Activated CD8-positive, alpha-beta memory T cell treated with anti-CD3 and anti-CD28 coated beads, Interleukin-2, amount 10 ng/mL, durations not matched to agents 7 days and 5 days (primary cell): ENCODE measurements at regions not wholly inside any gene's neighbourhood (a gene's known extent, or its start where the extent isn't known, plus 50 kb on each side); places are given as distances from the start of the nearest gene placed in this dataset.

Experiments
- ATAC-seq: fragments of 150-1000 bp; cut with Tn5 transposase; one replicate; pipeline ENCODE4 v1.10.0; 2021; ENCODE audit warnings: moderate library complexity
- CTCF ChIA-PET: fragments of 350-600 bp; sonication (Branson Sonifier 250); formaldehyde crosslinking; loops from one replicate; lab custom pipeline; 2021; ENCODE audit warnings: antibody characterized with exemption; lab: Charles Lee
- DNase-seq: peaks from one replicate; pipeline ENCODE4 v3.0.0-alpha.2; 2020
- H3K27ac Mint-ChIP-seq: one replicate; pipeline ENCODE4 v1.8.0; 2021; ENCODE audit warnings: mild to moderate bottlenecking, mixed read lengths
- H3K27me3 Mint-ChIP-seq: one replicate; pipeline ENCODE4 v1.8.0; 2021; ENCODE audit warnings: mixed read lengths
- H3K36me3 Mint-ChIP-seq: one replicate; pipeline ENCODE4 v1.8.0; 2021; ENCODE audit warnings: mild to moderate bottlenecking, mixed read lengths
- H3K4me1 Mint-ChIP-seq: one replicate; pipeline ENCODE4 v1.8.0; 2021; ENCODE audit warnings: mixed read lengths
- H3K4me3 Mint-ChIP-seq: one replicate; pipeline ENCODE4 v1.8.0; 2021; ENCODE audit warnings: mild to moderate bottlenecking, moderate library complexity, mixed read lengths
- H3K9me3 Mint-ChIP-seq: one replicate; pipeline ENCODE4 v1.8.0; 2022; ENCODE audit warnings: low read depth, mixed read lengths

DNA sequence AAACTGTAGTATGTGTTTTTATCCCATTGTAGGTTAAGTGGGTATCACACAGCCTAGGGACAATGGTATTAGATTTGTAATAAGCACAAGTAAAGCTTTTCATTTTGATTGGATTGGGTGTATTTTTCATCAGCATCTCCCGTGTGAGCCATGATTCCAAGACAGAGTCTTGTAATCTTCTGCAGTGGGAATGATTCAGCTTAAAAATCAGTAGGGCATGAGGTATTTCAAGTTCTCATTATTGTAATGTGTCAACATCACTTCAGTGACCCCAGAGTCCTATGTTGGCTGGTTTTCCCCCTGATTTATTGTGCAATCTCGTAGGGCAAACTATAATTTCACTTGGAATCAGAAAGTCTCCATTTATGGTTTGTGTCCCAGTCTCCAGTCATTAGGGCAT is 833.2 kb upstream of the RBFOX1 start:
- no peaks in the 10 kb centered on the region for H3K4me1 Mint-ChIP-seq
- no peaks in the 10 kb centered on the region for H3K27me3 Mint-ChIP-seq
- no peak for DNase-seq
- peaks cover 11% of the 10 kb centered on the region for H3K9me3 Mint-ChIP-seq
- CTCF ChIA-PET, result no interaction called here
- no peak overlapping the region for H3K27ac Mint-ChIP-seq
- ATAC-seq, result no peak
- H3K36me3 Mint-ChIP-seq, result no peaks in the 10 kb centered on the region
- no peak overlapping the region for H3K4me3 Mint-ChIP-seq

DNA sequence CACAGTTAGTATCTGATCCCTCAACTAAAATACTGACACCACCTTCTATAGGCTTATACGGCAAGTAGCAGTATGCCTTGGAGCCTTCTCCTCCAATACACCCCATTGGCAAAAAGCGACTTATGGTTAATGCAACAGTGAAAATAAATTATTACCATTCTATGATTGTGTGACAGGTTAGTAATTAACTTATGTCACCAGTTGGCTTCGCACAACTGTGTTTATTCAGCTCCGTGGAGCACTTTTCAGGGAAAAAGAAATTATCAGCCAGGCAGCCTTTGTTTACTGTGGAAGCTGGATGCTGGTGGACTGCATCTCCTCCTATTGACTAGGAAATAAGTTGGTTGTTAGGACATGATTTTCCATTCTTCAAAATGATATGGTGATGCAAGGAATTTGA is 833.8 kb upstream of the RBFOX1 start:
- no peaks in the 10 kb centered on the region for H3K36me3 Mint-ChIP-seq
- CTCF ChIA-PET, result no interaction called here
- ATAC-seq (no peak), DNase-seq (no peak)
- no peaks in the 10 kb centered on the region for H3K4me1 Mint-ChIP-seq
- H3K9me3 Mint-ChIP-seq, result peaks cover 11% of the 10 kb centered on the region
- no peak overlapping the region for H3K4me3 Mint-ChIP-seq
- no peaks in the 10 kb centered on the region for H3K27me3 Mint-ChIP-seq
- no peak overlapping the region for H3K27ac Mint-ChIP-seq

- Mint-ChIP-seq H3K27me3 (no peaks in the 10 kb centered on the region), H3K4me3 (no peak overlapping the region), H3K9me3 (peaks cover 11% of the 10 kb centered on the region), H3K36me3 (no peaks in the 10 kb centered on the region), H3K27ac (no peak overlapping the region), H3K4me1 (no peaks in the 10 kb centered on the region)
- ATAC-seq, result no peak
- CTCF ChIA-PET, result no interaction called here
- DNase-seq, result no peak
Measured at GRCh38 chr16:6496996-6497395, 835.6 kb upstream of the RBFOX1 start.

DNA sequence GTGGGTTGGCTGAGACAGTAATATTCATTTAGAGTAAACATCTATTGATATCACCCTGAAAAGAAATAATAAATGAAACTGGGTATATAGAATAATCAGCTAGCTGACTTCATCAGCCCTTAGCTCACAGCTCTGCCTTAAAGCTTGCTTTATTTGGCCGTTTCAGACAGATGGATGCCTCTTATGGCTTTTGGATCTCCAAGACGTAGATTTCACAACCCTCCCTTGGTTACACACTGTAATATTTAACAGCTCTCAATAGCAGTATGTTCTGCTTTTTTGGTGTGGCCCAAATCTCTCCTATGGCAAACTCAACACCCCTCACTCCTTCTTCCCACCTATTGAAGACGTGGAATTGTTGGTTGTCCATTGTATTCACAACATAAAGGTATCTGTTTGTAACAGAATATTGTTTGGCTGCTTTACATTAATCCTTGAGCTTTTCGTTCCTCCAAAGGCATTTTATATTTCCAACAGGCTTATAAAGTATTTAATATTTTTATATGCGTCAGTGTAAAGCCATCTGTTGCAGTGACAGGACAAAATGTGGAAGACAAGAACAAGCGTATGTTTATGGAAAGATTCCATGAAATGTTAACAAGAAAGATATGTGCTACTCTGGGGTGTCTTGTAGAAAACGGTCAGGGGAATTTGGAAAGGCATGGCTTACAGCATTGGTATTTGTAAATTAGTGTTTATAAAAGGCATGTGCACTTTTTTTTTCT is 837.0 kb upstream of the RBFOX1 start:
- CTCF ChIA-PET, result no interaction called here

DNA sequence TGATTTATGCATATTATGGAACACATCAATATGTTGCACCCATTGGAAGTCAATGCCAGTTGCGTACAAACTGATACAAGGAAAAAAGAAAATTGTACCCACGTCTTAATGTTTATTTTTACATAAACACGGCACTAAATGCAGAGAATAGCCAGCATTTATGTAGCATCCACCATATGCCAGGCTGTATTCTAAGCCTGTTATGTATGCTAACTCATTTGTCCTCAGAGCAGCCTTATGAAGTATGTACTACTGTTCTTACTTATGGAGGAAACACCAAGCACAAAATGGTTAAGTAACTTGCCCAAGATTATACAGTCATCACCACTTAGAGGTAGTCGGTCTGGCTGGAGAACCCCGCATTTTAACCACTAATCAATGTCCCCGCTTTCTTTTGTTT is 837.9 kb upstream of the RBFOX1 start:
- no peak for DNase-seq
- no peak overlapping the region for H3K27ac Mint-ChIP-seq
- CTCF ChIA-PET, result no interaction called here

More for the DNA sequence above, 837.0 kb upstream of the RBFOX1 start:
- H3K4me1 Mint-ChIP-seq, result no peaks in the 10 kb centered on the region
- no peak for DNase-seq
- H3K27ac Mint-ChIP-seq, result no peak overlapping the region
- no peak for ATAC-seq
- no peak overlapping the region for H3K4me3 Mint-ChIP-seq
- H3K36me3 Mint-ChIP-seq, result no peaks in the 10 kb centered on the region
- H3K27me3 Mint-ChIP-seq, result no peaks in the 10 kb centered on the region
- H3K9me3 Mint-ChIP-seq, result peaks cover 13% of the 10 kb centered on the region

DNA sequence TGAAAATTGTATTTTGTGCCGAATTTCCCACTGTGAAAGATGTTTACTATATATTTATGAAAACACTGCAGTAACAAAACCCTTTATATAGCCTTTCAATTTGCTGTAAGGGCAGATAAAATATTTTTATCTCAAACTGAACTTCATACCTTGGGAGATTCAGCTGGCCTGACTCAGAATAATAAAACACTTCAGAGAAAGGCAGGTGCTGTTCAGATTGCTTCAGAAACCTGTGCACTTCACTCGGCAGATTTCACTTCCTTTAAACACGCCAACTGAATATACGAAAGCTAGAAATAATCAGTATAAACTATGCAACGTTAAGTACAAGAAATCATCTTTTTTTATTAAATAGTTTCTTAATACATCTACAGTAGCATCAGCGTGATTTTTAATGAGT is 839.1 kb upstream of the RBFOX1 start:
- no peaks in the 10 kb centered on the region for H3K27me3 Mint-ChIP-seq

More for the DNA sequence above, 837.9 kb upstream of the RBFOX1 start:
- Mint-ChIP-seq H3K4me1 (no peaks in the 10 kb centered on the region), H3K9me3 (peaks cover 10% of the 10 kb centered on the region), H3K36me3 (no peaks in the 10 kb centered on the region), H3K4me3 (no peak overlapping the region), H3K27me3 (no peaks in the 10 kb centered on the region)
- no peak for ATAC-seq

DNA sequence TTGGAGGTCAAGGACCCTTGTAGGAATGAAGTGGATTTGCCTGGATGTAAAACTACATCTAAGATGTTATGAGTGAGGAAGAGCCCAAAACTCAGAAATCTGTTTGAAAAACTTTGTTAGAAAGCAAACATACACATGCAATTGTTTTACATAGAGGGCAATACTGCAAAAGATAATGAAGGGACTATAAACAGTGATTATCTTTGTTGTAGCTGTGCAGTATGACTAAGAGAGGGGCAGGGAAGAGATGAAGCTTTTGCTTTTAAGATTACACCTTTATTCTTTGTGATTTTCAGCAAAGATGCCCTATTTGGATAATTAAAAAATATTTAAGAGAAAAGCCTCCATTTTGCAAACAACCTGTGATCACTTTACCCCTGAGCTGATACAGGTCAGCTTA is 839.9 kb upstream of the RBFOX1 start:
- Mint-ChIP-seq H3K4me1 (no peaks in the 10 kb centered on the region), H3K27me3 (no peaks in the 10 kb centered on the region), H3K4me3 (no peak overlapping the region), H3K27ac (no peak overlapping the region), H3K36me3 (no peaks in the 10 kb centered on the region), H3K9me3 (peaks cover 11% of the 10 kb centered on the region)
- CTCF ChIA-PET, result no interaction called here
- no peak for ATAC-seq
- no peak for DNase-seq

More for the DNA sequence above, 839.1 kb upstream of the RBFOX1 start:
- no peak for ATAC-seq
- H3K4me1 Mint-ChIP-seq, result no peaks in the 10 kb centered on the region
- no peak overlapping the region for H3K27ac Mint-ChIP-seq
- CTCF ChIA-PET, result no interaction called here
- DNase-seq, result no peak
- H3K36me3 Mint-ChIP-seq, result no peaks in the 10 kb centered on the region
- no peak overlapping the region for H3K4me3 Mint-ChIP-seq
- peaks cover 10% of the 10 kb centered on the region for H3K9me3 Mint-ChIP-seq

- H3K27me3 Mint-ChIP-seq, result peaks cover 6% of the 10 kb centered on the region
- no peaks in the 10 kb centered on the region for H3K4me1 Mint-ChIP-seq
- no peak for ATAC-seq
- H3K4me3 Mint-ChIP-seq, result no peak overlapping the region
- CTCF ChIA-PET, result no interaction called here
- peaks cover 2% of the 10 kb centered on the region for H3K9me3 Mint-ChIP-seq
- peaks cover 2% of the 10 kb centered on the region for H3K36me3 Mint-ChIP-seq
- no peak for DNase-seq
- no peak overlapping the region for H3K27ac Mint-ChIP-seq
Measured at GRCh38 chr16:6484935-6485334, 847.7 kb upstream of the RBFOX1 start.

DNA sequence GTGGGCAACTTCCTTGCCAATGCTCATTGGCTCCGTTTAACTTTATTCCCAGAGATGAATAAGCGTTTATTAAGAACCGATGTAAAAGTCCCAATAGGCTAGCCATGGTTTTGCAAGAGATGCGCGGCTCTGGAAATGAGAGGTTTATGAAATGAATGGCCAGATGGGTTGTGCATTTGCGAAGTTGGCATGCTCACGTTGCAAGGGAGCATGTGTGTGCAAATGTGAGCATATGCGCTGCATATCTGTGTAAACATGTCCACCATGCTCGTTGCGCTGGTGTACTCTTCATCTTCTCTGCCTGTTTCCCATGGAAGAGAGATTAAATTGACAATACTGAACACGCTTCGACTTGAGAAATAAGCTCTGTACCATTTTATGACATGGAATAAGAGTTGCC is 848.6 kb upstream of the RBFOX1 start:
- no peak overlapping the region for H3K27ac Mint-ChIP-seq
- peaks cover 6% of the 10 kb centered on the region for H3K27me3 Mint-ChIP-seq
- H3K9me3 Mint-ChIP-seq, result peaks cover 2% of the 10 kb centered on the region
- CTCF ChIA-PET, result no interaction called here
- ATAC-seq, result no peak
- H3K4me1 Mint-ChIP-seq, result no peaks in the 10 kb centered on the region
- peaks cover 2% of the 10 kb centered on the region for H3K36me3 Mint-ChIP-seq
- no peak overlapping the region for H3K4me3 Mint-ChIP-seq
- DNase-seq, result no peak

GRCh38 chr16:6483469-6484033 is 849.1 kb upstream of the RBFOX1 start:
- CTCF ChIA-PET, result no interaction called here
- Mint-ChIP-seq H3K36me3 (peaks cover 2% of the 10 kb centered on the region), H3K27me3 (peaks cover 6% of the 10 kb centered on the region), H3K27ac (no peak overlapping the region), H3K4me3 (no peak overlapping the region), H3K4me1 (no peaks in the 10 kb centered on the region), H3K9me3 (peaks cover 2% of the 10 kb centered on the region)
- DNase-seq (no peak), ATAC-seq (no peak)

DNA sequence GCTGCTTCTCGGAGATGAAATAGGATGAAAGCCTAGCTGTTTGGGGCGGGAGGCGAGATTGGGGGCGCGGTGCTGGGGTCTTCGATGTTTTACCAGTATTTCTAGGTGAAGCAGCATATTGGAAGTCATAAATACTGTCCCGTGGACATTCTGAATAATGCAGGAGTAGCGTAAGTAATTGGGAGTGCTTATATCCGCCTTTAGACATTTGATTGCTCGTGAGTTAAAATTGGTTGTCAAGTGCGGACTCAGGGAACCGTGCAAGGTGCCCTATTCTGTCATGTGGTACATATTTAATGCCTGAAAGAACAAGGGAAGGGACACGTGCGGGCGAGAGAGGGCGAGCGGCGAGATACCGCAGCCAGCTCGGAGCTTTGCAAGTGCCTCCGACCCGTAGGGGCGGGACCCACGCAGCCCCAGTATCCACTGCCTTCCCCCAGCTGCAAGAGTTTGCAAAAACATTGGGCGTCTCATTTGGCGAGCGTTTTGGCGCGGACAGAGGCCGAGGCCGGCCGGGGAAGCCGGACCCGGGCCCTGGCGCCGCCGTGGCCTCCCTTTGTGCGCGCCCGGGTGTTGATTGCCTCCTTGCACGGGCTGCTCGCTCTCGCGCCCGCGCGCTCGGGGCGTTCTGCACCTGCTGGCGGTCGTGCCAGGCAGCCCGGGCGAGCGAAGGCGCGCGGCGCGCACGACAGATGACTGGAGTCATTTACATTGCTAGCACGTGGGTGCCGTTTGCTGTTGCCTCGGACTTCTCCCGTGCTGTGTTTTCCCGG is 849.8 kb upstream of the RBFOX1 start:
- ATAC-seq (no peak), DNase-seq (no peak)
- no peak overlapping the region for H3K4me3 Mint-ChIP-seq
- CTCF ChIA-PET, result no interaction called here
- peaks cover 2% of the 10 kb centered on the region for H3K36me3 Mint-ChIP-seq
- peaks cover 6% of the 10 kb centered on the region for H3K27me3 Mint-ChIP-seq
- H3K4me1 Mint-ChIP-seq, result no peaks in the 10 kb centered on the region
- no peak overlapping the region for H3K27ac Mint-ChIP-seq
- H3K9me3 Mint-ChIP-seq, result peaks cover 2% of the 10 kb centered on the region

- H3K36me3 Mint-ChIP-seq, result peaks cover 2% of the 10 kb centered on the region
- peaks cover 6% of the 10 kb centered on the region for H3K27me3 Mint-ChIP-seq
- H3K4me3 Mint-ChIP-seq, result no peak overlapping the region
- no peak overlapping the region for H3K27ac Mint-ChIP-seq
- no peak for ATAC-seq
- H3K4me1 Mint-ChIP-seq, result no peaks in the 10 kb centered on the region
- no peak for DNase-seq
- CTCF ChIA-PET, result no interaction called here
- H3K9me3 Mint-ChIP-seq, result peaks cover 4% of the 10 kb centered on the region
Measured at GRCh38 chr16:6481894-6482293, 850.8 kb upstream of the RBFOX1 start.

DNA sequence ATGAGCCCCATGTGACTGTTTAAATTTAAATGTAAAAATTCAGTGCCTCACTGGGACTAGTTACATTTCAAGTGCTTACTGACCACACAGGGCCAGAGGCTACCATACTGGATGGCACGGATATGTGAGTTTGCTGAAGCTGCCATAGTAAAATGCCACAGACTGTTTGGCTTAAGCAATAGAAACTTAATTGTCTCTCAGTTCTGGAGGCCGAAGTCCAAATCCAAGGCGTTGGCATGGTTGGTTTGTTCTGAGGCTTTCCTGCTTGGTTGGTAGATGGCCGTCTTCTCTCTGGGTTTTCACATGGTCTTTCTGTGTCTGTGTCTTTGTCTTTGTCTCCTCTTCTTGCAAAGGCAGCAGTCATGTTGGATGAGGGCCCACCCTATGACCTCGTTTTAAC is 878.9 kb upstream of the RBFOX1 start:
- Mint-ChIP-seq H3K9me3 (peaks cover 18% of the 10 kb centered on the region), H3K27ac (no peak overlapping the region), H3K36me3 (no peaks in the 10 kb centered on the region), H3K4me3 (no peak overlapping the region), H3K27me3 (no peaks in the 10 kb centered on the region), H3K4me1 (no peaks in the 10 kb centered on the region)
- CTCF ChIA-PET, result no interaction called here
- no peak for ATAC-seq
- DNase-seq, result no peak
